SK-N-SH treated with all-trans-retinoic acid at 6 μM for 48 hours (cell line): ENCODE measurements at regions not wholly inside any gene's neighbourhood (a gene's known extent, or its start where the extent isn't known, plus 50 kb on each side); places are given as distances from the start of the nearest gene placed in this dataset.

Source experiments
- ATAC-seq: fragments of 200-7000 bp; cut with Tn5 transposase; 3 replicates; pipeline ENCODE4 v1.9.1; 2020; ENCODE audit warnings: mild to moderate bottlenecking, moderate library complexity
- CSDC2 ChIP-seq: fragments of 250-450 bp; sonication (Bioruptor Pico); IDR thresholded peaks from 2 replicates; pipeline ENCODE4 v1.5.0; 2020; ENCODE audit warnings: mild to moderate bottlenecking, moderate library complexity
- CSRNP3 ChIP-seq: fragments of 250-450 bp; sonication (Bioruptor Pico); IDR thresholded peaks from 2 replicates; pipeline ENCODE4 v1.5.1; 2021; ENCODE audit warnings: mild to moderate bottlenecking, moderate library complexity
- ESRRG ChIP-seq: fragments of 250-450 bp; sonication (Bioruptor Pico); IDR thresholded peaks from 2 replicates; pipeline ENCODE4 v1.6.1; 2021; ENCODE audit warnings: mild to moderate bottlenecking
- ISL1 ChIP-seq: fragments of 250-450 bp; sonication (Bioruptor Pico); IDR thresholded peaks from 2 replicates; pipeline ENCODE4 v2.1.2; 2022; ENCODE audit warnings: mild to moderate bottlenecking, moderate library complexity
- OSR1 ChIP-seq: fragments of 250-450 bp; sonication (Bioruptor Pico); IDR thresholded peaks from 2 replicates; pipeline ENCODE4 v1.8.0; 2022; ENCODE audit warnings: moderate library complexity, mild to moderate bottlenecking, inconsistent platforms
- PATZ1 ChIP-seq: fragments of 250-450 bp; sonication (Bioruptor Pico); IDR thresholded peaks from 2 replicates; pipeline ENCODE4 v1.8.0; 2020; ENCODE audit warnings: mild to moderate bottlenecking, moderate library complexity, borderline replicate concordance
- POU6F1 ChIP-seq: fragments of 250-450 bp; sonication (Bioruptor Pico); IDR thresholded peaks from 2 replicates; pipeline ENCODE4 v1.8.0; 2021; ENCODE audit warnings: low read depth, mild to moderate bottlenecking, moderate library complexity, borderline replicate concordance
- PPARA ChIP-seq: fragments of 250-450 bp; sonication (Bioruptor Pico); IDR thresholded peaks from 2 replicates; pipeline ENCODE4 v1.5.0; 2020; ENCODE audit warnings: mild to moderate bottlenecking, borderline replicate concordance
- RARB ChIP-seq: fragments of 250-450 bp; sonication (Bioruptor Pico); IDR thresholded peaks from 2 replicates; pipeline ENCODE4 v1.8.0; 2021; ENCODE audit warnings: mild to moderate bottlenecking, moderate library complexity
- SNAI2 ChIP-seq: fragments of 250-450 bp; sonication (Bioruptor Pico); IDR thresholded peaks from 2 replicates; pipeline ENCODE4 v1.5.0; 2020; ENCODE audit warnings: mild to moderate bottlenecking, moderate library complexity
- TCF4 ChIP-seq: fragments of 250-450 bp; sonication (Bioruptor Pico); IDR thresholded peaks from 2 replicates; pipeline ENCODE4 v1.8.0; 2021; ENCODE audit warnings: mild to moderate bottlenecking, moderate library complexity, borderline replicate concordance
- TOX ChIP-seq: fragments of 250-450 bp; sonication (Bioruptor Pico); IDR thresholded peaks from 2 replicates; pipeline ENCODE4 v1.8.0; 2021; ENCODE audit warnings: mild to moderate bottlenecking, moderate library complexity, borderline replicate concordance
- ZC3H10 ChIP-seq: fragments of 250-450 bp; sonication (Bioruptor Pico); IDR thresholded peaks from 2 replicates; pipeline ENCODE4 v1.5.1; 2021; ENCODE audit warnings: mild to moderate bottlenecking, moderate library complexity
- ZFP3 ChIP-seq: fragments of 250-450 bp; sonication (Bioruptor Pico); IDR thresholded peaks from 2 replicates; pipeline ENCODE4 v1.5.0; 2020; ENCODE audit warnings: mild to moderate bottlenecking, moderate library complexity
- ZFP30 ChIP-seq: fragments of 450-650 bp; formaldehyde crosslinking; IDR thresholded peaks from 2 replicates; pipeline ENCODE4 v1.5.0; 2022; ENCODE audit warnings: mild to moderate bottlenecking, moderate library complexity
- ZNF565 ChIP-seq: fragments of 450-650 bp; formaldehyde crosslinking; conservative IDR thresholded peaks from 2 replicates; pipeline ENCODE4 v1.5.0; 2020; ENCODE audit warnings: low read depth, mild to moderate bottlenecking, moderate library complexity
- ZNF70 ChIP-seq: fragments of 450-650 bp; formaldehyde crosslinking; IDR thresholded peaks from 2 replicates; pipeline ENCODE4 v1.5.0; 2020; ENCODE audit warnings: mild to moderate bottlenecking, moderate library complexity
- ZNF8 ChIP-seq: fragments of 450-650 bp; formaldehyde crosslinking; IDR thresholded peaks from 2 replicates; pipeline ENCODE4 v1.5.0; 2020; ENCODE audit warnings: mild to moderate bottlenecking, moderate library complexity
- TF ChIP-seq, protein P1 (sequence below): fragments of 250-450 bp; sonication (Bioruptor Pico); IDR thresholded peaks from 2 replicates; pipeline ENCODE4 v1.5.0; 2020; ENCODE audit warnings: mild to moderate bottlenecking, moderate library complexity

DNA sequence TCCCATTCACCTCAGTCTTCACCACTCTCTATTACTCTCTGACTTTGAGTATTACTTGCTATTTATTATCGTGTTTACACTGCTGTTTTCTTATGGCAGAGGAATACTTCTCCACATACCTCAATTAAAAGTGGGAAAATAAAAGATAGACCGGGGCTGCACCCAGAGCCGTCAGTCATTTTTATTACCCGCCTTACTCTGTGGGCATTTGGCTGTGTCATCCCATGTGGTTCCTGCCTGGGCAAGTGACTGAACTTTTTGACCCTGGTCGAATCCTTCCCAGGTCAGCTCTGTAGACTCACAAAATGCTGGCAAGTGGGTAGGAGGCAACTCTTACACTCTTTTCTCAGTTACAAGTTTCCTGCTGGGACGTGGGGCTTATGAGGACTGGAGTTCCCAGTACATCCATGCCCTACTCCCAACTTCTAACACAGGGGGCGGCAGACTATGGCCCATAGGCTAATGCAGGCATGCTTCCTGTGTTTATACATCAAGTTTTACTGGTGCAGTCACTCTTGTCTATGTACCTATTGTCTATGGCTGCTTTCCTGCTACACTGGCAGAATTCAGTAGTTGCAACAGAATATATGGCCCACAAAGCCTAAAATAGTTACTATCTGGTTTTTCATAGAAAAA, 69.5 kb upstream of the KCND3 start (continued):
- no peak for TF ChIP-seq CSRNP3 (CRISPR knock-in tag)
- TF ChIP-seq, protein P1, sequence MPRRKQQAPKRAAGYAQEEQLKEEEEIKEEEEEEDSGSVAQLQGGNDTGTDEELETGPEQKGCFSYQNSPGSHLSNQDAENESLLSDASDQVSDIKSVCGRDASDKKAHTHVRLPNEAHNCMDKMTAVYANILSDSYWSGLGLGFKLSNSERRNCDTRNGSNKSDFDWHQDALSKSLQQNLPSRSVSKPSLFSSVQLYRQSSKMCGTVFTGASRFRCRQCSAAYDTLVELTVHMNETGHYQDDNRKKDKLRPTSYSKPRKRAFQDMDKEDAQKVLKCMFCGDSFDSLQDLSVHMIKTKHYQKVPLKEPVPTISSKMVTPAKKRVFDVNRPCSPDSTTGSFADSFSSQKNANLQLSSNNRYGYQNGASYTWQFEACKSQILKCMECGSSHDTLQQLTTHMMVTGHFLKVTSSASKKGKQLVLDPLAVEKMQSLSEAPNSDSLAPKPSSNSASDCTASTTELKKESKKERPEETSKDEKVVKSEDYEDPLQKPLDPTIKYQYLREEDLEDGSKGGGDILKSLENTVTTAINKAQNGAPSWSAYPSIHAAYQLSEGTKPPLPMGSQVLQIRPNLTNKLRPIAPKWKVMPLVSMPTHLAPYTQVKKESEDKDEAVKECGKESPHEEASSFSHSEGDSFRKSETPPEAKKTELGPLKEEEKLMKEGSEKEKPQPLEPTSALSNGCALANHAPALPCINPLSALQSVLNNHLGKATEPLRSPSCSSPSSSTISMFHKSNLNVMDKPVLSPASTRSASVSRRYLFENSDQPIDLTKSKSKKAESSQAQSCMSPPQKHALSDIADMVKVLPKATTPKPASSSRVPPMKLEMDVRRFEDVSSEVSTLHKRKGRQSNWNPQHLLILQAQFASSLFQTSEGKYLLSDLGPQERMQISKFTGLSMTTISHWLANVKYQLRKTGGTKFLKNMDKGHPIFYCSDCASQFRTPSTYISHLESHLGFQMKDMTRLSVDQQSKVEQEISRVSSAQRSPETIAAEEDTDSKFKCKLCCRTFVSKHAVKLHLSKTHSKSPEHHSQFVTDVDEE (CRISPR knock-in tag): no peak

GRCh38 chr1:112059679-112060078, 70.2 kb upstream of the KCND3 start:
- no peak for TF ChIP-seq RARB (CRISPR knock-in tag)
- no peak for TF ChIP-seq TOX (CRISPR knock-in tag)
- no peak for TF ChIP-seq CSDC2 (CRISPR knock-in tag)
- TF ChIP-seq TCF4 (CRISPR knock-in tag): no peak
- no peak for TF ChIP-seq POU6F1 (CRISPR knock-in tag)
- TF ChIP-seq ZNF70 (CRISPR knock-in tag): no peak
- no peak for TF ChIP-seq OSR1 (CRISPR knock-in tag)
- no peak for TF ChIP-seq ZFP30 (CRISPR knock-in tag)
- no peak for TF ChIP-seq ZNF8
- TF ChIP-seq ZC3H10 (CRISPR knock-in tag): no peak
- TF ChIP-seq PATZ1: no peak
- no peak for TF ChIP-seq ZNF565 (CRISPR knock-in tag)
- no peak for TF ChIP-seq PPARA (CRISPR knock-in tag)
- TF ChIP-seq ZFP3 (CRISPR knock-in tag): no peak
- TF ChIP-seq ISL1: no peak
- no peak for TF ChIP-seq CSRNP3 (CRISPR knock-in tag)
- TF ChIP-seq SNAI2 (CRISPR knock-in tag): no peak
- TF ChIP-seq, protein P1 (CRISPR knock-in tag): no peak
- no peak for TF ChIP-seq ESRRG (CRISPR knock-in tag)
- ATAC-seq: no peak
